ENCODE measurements at regions not wholly inside any gene's neighbourhood (a gene's known extent, or its start where the extent isn't known, plus 50 kb on each side); places are given as distances from the start of the nearest gene placed in this dataset.

DNA sequence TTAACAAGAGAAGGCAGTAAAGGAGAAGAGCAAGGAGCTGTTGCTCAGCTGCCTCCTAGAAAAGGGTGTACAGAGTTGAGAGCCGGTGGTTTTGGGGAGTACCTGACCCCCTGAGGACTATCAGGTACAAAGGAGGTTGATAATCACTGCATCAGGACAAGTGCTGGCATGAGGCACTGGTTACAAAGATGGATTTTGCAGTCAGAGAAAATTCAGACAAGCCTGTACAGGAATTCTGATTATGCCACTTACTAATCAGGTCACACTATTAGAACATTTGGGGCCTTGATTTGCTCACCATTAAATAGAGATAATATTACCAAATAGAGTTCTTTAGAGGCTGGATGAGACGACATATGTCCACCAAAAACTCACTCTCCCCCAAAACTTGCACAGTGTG, 450.9 kb upstream of the TMPO start:
- Histone ChIP-seq H3K27ac (no peak overlapping the region), H3K27me3 (no peaks in the 10 kb centered on the region), H3K36me3 (no peaks in the 10 kb centered on the region), H3K4me1 (no peaks in the 10 kb centered on the region), H3K4me3 (no peak overlapping the region), H3K9me3 (no peaks in the 10 kb centered on the region)
- ATAC-seq, result no peak
- no peak for TF ChIP-seq POLR2A (IDR thresholded peaks at IDR 0.05)
- TF ChIP-seq, protein P1, sequence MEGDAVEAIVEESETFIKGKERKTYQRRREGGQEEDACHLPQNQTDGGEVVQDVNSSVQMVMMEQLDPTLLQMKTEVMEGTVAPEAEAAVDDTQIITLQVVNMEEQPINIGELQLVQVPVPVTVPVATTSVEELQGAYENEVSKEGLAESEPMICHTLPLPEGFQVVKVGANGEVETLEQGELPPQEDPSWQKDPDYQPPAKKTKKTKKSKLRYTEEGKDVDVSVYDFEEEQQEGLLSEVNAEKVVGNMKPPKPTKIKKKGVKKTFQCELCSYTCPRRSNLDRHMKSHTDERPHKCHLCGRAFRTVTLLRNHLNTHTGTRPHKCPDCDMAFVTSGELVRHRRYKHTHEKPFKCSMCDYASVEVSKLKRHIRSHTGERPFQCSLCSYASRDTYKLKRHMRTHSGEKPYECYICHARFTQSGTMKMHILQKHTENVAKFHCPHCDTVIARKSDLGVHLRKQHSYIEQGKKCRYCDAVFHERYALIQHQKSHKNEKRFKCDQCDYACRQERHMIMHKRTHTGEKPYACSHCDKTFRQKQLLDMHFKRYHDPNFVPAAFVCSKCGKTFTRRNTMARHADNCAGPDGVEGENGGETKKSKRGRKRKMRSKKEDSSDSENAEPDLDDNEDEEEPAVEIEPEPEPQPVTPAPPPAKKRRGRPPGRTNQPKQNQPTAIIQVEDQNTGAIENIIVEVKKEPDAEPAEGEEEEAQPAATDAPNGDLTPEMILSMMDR (IDR thresholded peaks at IDR 0.05 in 4 of 5, conservative IDR thresholded peaks at IDR 0.05 in 1 of 5), result no peak
- in situ Hi-C loops (cut with MboI; ENCODE audit: low sequenced_read_pairs in 4 of 4), result no loop called here
- intact Hi-C loops (cut with DNase I; ENCODE audit: low total_unique reads), result no loop called here
- DNase-seq, result no peak

GRCh38 chr12:98067795-98068194, 447.6 kb upstream of the TMPO start:
- Histone ChIP-seq H3K27ac (no peak overlapping the region), H3K27me3 (no peaks in the 10 kb centered on the region), H3K4me1 (no peaks in the 10 kb centered on the region), H3K4me3 (no peak overlapping the region), H3K36me3 (no peaks in the 10 kb centered on the region), H3K9me3 (no peaks in the 10 kb centered on the region)
- intact Hi-C loops (cut with DNase I; ENCODE audit: low total_unique reads), result no loop called here
- in situ Hi-C loops (cut with MboI; ENCODE audit: low sequenced_read_pairs in 4 of 4), result no loop called here
- TF ChIP-seq, protein P1 (IDR thresholded peaks at IDR 0.05 in 4 of 5, conservative IDR thresholded peaks at IDR 0.05 in 1 of 5), result no peak
- TF ChIP-seq POLR2A (IDR thresholded peaks at IDR 0.05), result no peak
- no peak for ATAC-seq
- DNase-seq, result no peak

DNA sequence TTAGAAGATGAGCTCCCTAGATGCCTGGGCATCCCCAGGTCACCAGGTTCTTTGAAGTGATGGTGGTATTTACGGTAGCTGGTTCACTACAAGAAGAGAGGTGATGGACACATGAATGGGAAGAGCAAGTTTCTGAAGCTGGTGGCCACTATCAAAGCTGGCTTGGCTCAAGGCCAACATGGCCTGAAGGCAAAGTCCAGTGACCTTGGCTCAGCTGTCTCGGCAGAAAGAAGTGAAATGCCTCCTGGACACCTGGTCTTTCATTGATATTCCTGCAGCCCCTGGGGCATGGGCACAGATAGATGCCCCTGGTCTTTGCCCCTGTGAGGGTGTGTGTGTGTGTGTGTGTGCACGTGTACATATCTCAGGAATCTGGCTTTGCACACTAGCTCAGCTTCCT, 441.8 kb upstream of the TMPO start:
- Histone ChIP-seq H3K4me3 (no peak overlapping the region), H3K36me3 (no peaks in the 10 kb centered on the region), H3K27me3 (peaks cover 0 to 2% (median 0%) of the 10 kb centered on the region in 3 donors), H3K27ac (no peak overlapping the region), H3K4me1 (no peaks in the 10 kb centered on the region), H3K9me3 (no peaks in the 10 kb centered on the region)
- DNase-seq (no peak), ATAC-seq (no peak)
- TF ChIP-seq, protein P1 (IDR thresholded peaks at IDR 0.05 in 4 of 5, conservative IDR thresholded peaks at IDR 0.05 in 1 of 5), result no peak
- TF ChIP-seq POLR2A (IDR thresholded peaks at IDR 0.05), result no peak
- intact Hi-C loops (cut with DNase I; ENCODE audit: low total_unique reads), result no loop called here
- in situ Hi-C loops (cut with MboI; ENCODE audit: low sequenced_read_pairs in 4 of 4), result no loop called here

- in situ Hi-C loops (cut with MboI; ENCODE audit: low sequenced_read_pairs in 4 of 4) (no loop called here), intact Hi-C loops (cut with DNase I; ENCODE audit: low total_unique reads) (no loop called here)
- no peak overlapping the region for H3K27ac ChIP-seq
- DNase-seq (no peak), ATAC-seq (no peak)
- no peaks in the 10 kb centered on the region for H3K9me3 ChIP-seq
- no peak overlapping the region for H3K4me3 ChIP-seq
- TF ChIP-seq, protein P1 (IDR thresholded peaks at IDR 0.05 in 4 of 5, conservative IDR thresholded peaks at IDR 0.05 in 1 of 5), result no peak
- TF ChIP-seq POLR2A (IDR thresholded peaks at IDR 0.05), result no peak
- H3K36me3 ChIP-seq, result no peaks in the 10 kb centered on the region
- peaks cover 0 to 2% (median 0%) of the 10 kb centered on the region in 3 donors for H3K27me3 ChIP-seq
- H3K4me1 ChIP-seq, result no peaks in the 10 kb centered on the region
Measured at GRCh38 chr12:98074286-98074685, 441.1 kb upstream of the TMPO start.

- Histone ChIP-seq H3K4me1 (no peaks in the 10 kb centered on the region), H3K27me3 (no peaks in the 10 kb centered on the region), H3K9me3 (no peaks in the 10 kb centered on the region), H3K4me3 (no peak overlapping the region), H3K27ac (no peak overlapping the region), H3K36me3 (no peaks in the 10 kb centered on the region)
- in situ Hi-C loops (cut with MboI; ENCODE audit: low sequenced_read_pairs in 4 of 4) (no loop called here), intact Hi-C loops (cut with DNase I; ENCODE audit: low total_unique reads) (no loop called here)
- TF ChIP-seq, protein P1 (IDR thresholded peaks at IDR 0.05 in 4 of 5, conservative IDR thresholded peaks at IDR 0.05 in 1 of 5), result no peak
- no peak for TF ChIP-seq POLR2A (IDR thresholded peaks at IDR 0.05)
- no peak for DNase-seq
- no peak for ATAC-seq
Measured at GRCh38 chr12:98084391-98084790, 431.0 kb upstream of the TMPO start.
